ENCODE measurements at regions not wholly inside any gene's neighbourhood (a gene's known extent, or its start where the extent isn't known, plus 50 kb on each side); places are given as distances from the start of the nearest gene placed in this dataset.

- H3K4me1 ChIP-seq (ENCODE audit: control insufficient read depth in 1 of 2, extremely low read depth in 1 of 2, insufficient read depth in 2 of 2, low read length in 2 of 2), result no peaks in the 10 kb centered on the region
- H3K27ac ChIP-seq (ENCODE audit: low read length), result no peak overlapping the region
- no peak overlapping the region for H3K4me3 Mint-ChIP-seq
- peaks cover 19% of the 10 kb centered on the region for H3K36me3 Mint-ChIP-seq
- no peaks in the 10 kb centered on the region for H3K9me3 ChIP-seq
- POLR2A ChIA-PET, result no interaction called here
- no peaks in the 10 kb centered on the region for H3K27me3 Mint-ChIP-seq
- no peaks in the 10 kb centered on the region for H3K27me3 ChIP-seq (replicated peaks in 1 of 2; ENCODE audit: control insufficient read depth in 2 of 2, extremely low read depth in 1 of 2, insufficient read depth in 2 of 2, low read length in 1 of 2)
- no peak overlapping the region for H3K4me3 ChIP-seq (ENCODE audit: control insufficient read depth in 1 of 2, extremely low read depth in 1 of 2, low read length in 1 of 2)
- no peaks in the 10 kb centered on the region for H3K9me3 Mint-ChIP-seq
- no peaks in the 10 kb centered on the region for H3K36me3 ChIP-seq (ENCODE audit: control insufficient read depth in 2 of 2, extremely low read depth in 1 of 2, insufficient read depth in 1 of 2, low read length in 1 of 2)
- no peak for ATAC-seq (replicated peaks in 1 of 4)
- WGBS (ENCODE audit: insufficient coverage), result 93% methylated on average over 8 of the region's 10 CpGs
- DNase-seq, result no peak
- no peak overlapping the region for H3K27ac Mint-ChIP-seq
- CTCF ChIA-PET, result no interaction called here
- H3K4me1 Mint-ChIP-seq, result no peaks in the 10 kb centered on the region
Observed at GRCh38 chr4:4609622-4610334, 67.9 kb upstream of the STX18 start.

DNA sequence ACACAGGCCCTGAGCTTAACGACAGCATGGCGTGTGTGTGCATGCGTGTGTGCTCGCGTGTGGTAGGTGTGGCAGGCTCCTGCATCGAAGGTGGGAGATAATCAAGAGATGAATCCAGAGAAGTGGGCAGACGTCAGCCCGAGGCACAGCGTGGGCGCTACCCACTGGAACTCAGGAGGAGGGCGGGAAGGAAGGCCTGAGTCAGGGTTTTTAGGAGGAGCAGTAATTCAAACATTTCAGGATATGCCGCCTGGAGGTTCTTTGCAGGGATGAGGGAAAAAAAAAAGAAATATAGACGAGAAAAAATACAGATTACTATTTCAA, 66.3 kb upstream of the STX18 start:
- H3K4me1 ChIP-seq (ENCODE audit: control insufficient read depth in 1 of 2, extremely low read depth in 1 of 2, insufficient read depth in 2 of 2, low read length in 2 of 2), result no peaks in the 10 kb centered on the region
- no peak overlapping the region for H3K4me3 Mint-ChIP-seq
- H3K27me3 Mint-ChIP-seq, result no peaks in the 10 kb centered on the region
- H3K36me3 Mint-ChIP-seq, result peaks cover 12% of the 10 kb centered on the region
- H3K4me3 ChIP-seq (ENCODE audit: control insufficient read depth in 1 of 2, extremely low read depth in 1 of 2, low read length in 1 of 2), result no peak overlapping the region
- ATAC-seq (replicated peaks in 1 of 4) (no peak), DNase-seq (no peak)
- 92% methylated on average over 10 of the region's 13 CpGs for WGBS (ENCODE audit: insufficient coverage)
- POLR2A ChIA-PET, result no interaction called here
- no peaks in the 10 kb centered on the region for H3K36me3 ChIP-seq (ENCODE audit: control insufficient read depth in 2 of 2, extremely low read depth in 1 of 2, insufficient read depth in 1 of 2, low read length in 1 of 2)
- H3K27ac ChIP-seq (ENCODE audit: low read length), result no peak overlapping the region
- H3K4me1 Mint-ChIP-seq, result no peaks in the 10 kb centered on the region
- H3K9me3 Mint-ChIP-seq, result no peaks in the 10 kb centered on the region
- no peaks in the 10 kb centered on the region for H3K9me3 ChIP-seq
- no peak overlapping the region for H3K27ac Mint-ChIP-seq
- H3K27me3 ChIP-seq (replicated peaks in 1 of 2; ENCODE audit: control insufficient read depth in 2 of 2, extremely low read depth in 1 of 2, insufficient read depth in 2 of 2, low read length in 1 of 2), result no peaks in the 10 kb centered on the region
- CTCF ChIA-PET, result no interaction called here

DNA sequence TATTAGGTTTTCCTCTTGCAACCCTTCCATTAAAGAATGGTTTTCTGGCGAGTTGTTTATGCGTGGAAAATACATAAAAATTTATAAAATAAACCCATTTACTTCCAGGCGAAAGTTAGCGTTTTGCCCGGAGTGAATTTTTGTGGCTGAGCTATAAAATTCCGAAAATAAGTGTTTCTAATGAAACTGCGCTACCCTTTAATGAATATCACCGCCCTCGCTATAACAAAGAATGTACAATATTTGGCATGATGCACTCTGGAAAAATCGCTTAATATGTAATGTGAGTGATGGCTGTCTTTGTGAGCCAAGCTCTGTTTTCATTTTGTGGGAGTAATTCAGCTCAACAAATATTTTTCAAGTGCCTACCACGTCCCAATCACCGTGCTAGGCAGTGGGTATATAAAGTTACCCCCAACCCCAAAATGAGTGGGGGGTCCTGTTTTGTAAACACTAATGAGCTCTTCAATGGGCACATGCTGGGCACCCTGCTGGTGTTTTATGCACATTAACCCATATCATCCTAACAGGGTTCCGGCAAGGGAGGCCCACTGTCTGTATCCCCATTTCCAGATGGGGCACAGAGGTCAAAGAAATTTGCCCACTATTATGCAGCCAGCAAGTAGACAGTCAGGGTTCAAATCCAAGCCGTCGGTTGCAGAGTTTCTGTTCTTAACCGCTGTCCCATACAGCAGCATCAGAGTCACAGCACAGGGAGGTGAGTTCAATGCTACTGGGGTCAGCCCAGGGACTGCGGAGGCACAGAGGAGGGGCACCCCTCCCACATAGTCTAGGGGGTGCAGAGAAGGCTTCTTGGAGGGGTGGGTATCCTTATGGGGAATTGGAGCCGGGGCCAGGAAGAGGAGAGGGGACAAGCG, 65.7 kb upstream of the STX18 start:
- H3K4me1 Mint-ChIP-seq, result no peaks in the 10 kb centered on the region
- no peak for ATAC-seq (replicated peaks in 1 of 4)
- POLR2A ChIA-PET, result interaction anchor here in 1 of 2 donors (0.7 kb wide), 1 partner anchor 9 kb away, joined by 3 read pairs; no protein-coding TSS in a partner anchor
- no peak for DNase-seq
- no peak overlapping the region for H3K4me3 ChIP-seq (ENCODE audit: control insufficient read depth in 1 of 2, extremely low read depth in 1 of 2, low read length in 1 of 2)
- H3K27me3 Mint-ChIP-seq, result no peaks in the 10 kb centered on the region
- H3K27ac Mint-ChIP-seq, result peak overlapping the region in 1 of 2 donors; percentile 64
- no peaks in the 10 kb centered on the region for H3K27me3 ChIP-seq (replicated peaks in 1 of 2; ENCODE audit: control insufficient read depth in 2 of 2, extremely low read depth in 1 of 2, insufficient read depth in 2 of 2, low read length in 1 of 2)
- no peaks in the 10 kb centered on the region for H3K4me1 ChIP-seq (ENCODE audit: control insufficient read depth in 1 of 2, extremely low read depth in 1 of 2, insufficient read depth in 2 of 2, low read length in 2 of 2)
- H3K36me3 Mint-ChIP-seq, result peaks cover 12% of the 10 kb centered on the region
- H3K9me3 Mint-ChIP-seq, result no peaks in the 10 kb centered on the region
- no peaks in the 10 kb centered on the region for H3K36me3 ChIP-seq (ENCODE audit: control insufficient read depth in 2 of 2, extremely low read depth in 1 of 2, insufficient read depth in 1 of 2, low read length in 1 of 2)
- 95% methylated on average over 7 of the region's 19 CpGs for WGBS (ENCODE audit: insufficient coverage)
- no peak overlapping the region for H3K4me3 Mint-ChIP-seq
- CTCF ChIA-PET, result interaction anchor here in 1 of 2 donors (0.6 kb wide), 1 partner anchor 24 kb away, joined by 3 read pairs; no protein-coding TSS in a partner anchor
- no peaks in the 10 kb centered on the region for H3K9me3 ChIP-seq
- no peak overlapping the region for H3K27ac ChIP-seq (ENCODE audit: low read length)

DNA sequence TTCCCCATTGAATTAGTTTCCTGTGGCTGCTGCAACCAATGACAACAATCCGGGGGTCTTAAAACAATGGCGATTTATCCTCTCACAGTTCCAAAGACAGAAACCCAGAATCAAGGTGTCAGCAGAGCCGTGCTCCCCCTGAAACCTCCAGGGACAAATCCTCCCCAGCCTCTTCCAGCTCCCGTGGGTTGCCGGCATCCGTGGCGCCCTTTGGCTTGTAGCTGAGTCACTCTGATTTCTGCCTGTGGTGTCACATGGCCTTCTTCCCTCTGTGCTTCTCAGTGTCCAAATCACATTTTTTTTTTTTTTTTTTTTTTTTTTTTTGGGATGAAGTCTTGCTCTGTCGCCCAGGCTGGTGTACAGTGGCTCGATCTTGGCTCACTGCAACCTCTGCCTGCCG, 64.5 kb upstream of the STX18 start:
- no peaks in the 10 kb centered on the region for H3K27me3 ChIP-seq (replicated peaks in 1 of 2; ENCODE audit: control insufficient read depth in 2 of 2, extremely low read depth in 1 of 2, insufficient read depth in 2 of 2, low read length in 1 of 2)
- CTCF ChIA-PET, result no interaction called here

DNA sequence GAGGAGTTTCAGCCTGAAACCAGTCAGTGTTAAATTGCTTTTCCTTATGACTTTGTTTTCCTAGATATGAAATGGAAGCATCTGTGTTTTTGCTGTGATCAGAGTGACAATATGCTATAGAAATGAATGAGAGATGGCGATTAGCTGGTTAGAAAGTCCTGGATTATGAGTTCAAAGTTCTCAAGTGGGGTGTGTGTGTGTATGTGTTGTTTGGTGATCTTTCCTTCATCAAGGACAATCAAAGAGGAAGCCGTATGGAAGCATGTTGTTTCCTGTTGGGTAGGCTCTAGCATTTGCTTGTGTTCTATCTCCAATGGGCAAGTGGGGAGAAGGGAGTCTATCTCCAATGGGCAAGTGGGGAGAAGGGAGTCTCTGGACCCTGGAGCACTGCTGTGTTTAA, 64.0 kb upstream of the STX18 start:
- Histone ChIP-seq H3K27ac (ENCODE audit: low read length) (no peak overlapping the region), H3K36me3 (ENCODE audit: control insufficient read depth in 2 of 2, extremely low read depth in 1 of 2, insufficient read depth in 1 of 2, low read length in 1 of 2) (no peaks in the 10 kb centered on the region), H3K9me3 (no peaks in the 10 kb centered on the region), H3K27me3 (replicated peaks in 1 of 2; ENCODE audit: control insufficient read depth in 2 of 2, extremely low read depth in 1 of 2, insufficient read depth in 2 of 2, low read length in 1 of 2) (no peaks in the 10 kb centered on the region), H3K4me1 (ENCODE audit: control insufficient read depth in 1 of 2, extremely low read depth in 1 of 2, insufficient read depth in 2 of 2, low read length in 2 of 2) (no peaks in the 10 kb centered on the region), H3K4me3 (ENCODE audit: control insufficient read depth in 1 of 2, extremely low read depth in 1 of 2, low read length in 1 of 2) (no peak overlapping the region)
- DNase-seq (no peak), ATAC-seq (replicated peaks in 1 of 4) (no peak)
- Mint-ChIP-seq H3K36me3 (peaks cover 8% of the 10 kb centered on the region), H3K27me3 (no peaks in the 10 kb centered on the region), H3K4me3 (no peak overlapping the region), H3K27ac (no peak overlapping the region), H3K4me1 (no peaks in the 10 kb centered on the region), H3K9me3 (no peaks in the 10 kb centered on the region)
- WGBS (ENCODE audit: insufficient coverage), result 93% methylated on average over 2 of the region's 2 CpGs
- ChIA-PET POLR2A (no interaction called here), CTCF (no interaction called here)

More for the DNA sequence above, 64.5 kb upstream of the STX18 start:
- Histone ChIP-seq H3K36me3 (ENCODE audit: control insufficient read depth in 2 of 2, extremely low read depth in 1 of 2, insufficient read depth in 1 of 2, low read length in 1 of 2) (no peaks in the 10 kb centered on the region), H3K4me3 (ENCODE audit: control insufficient read depth in 1 of 2, extremely low read depth in 1 of 2, low read length in 1 of 2) (no peak overlapping the region), H3K27ac (ENCODE audit: low read length) (no peak overlapping the region), H3K9me3 (no peaks in the 10 kb centered on the region), H3K4me1 (ENCODE audit: control insufficient read depth in 1 of 2, extremely low read depth in 1 of 2, insufficient read depth in 2 of 2, low read length in 2 of 2) (no peaks in the 10 kb centered on the region)
- no peak for ATAC-seq (replicated peaks in 1 of 4)
- Mint-ChIP-seq H3K4me3 (no peak overlapping the region), H3K27me3 (no peaks in the 10 kb centered on the region), H3K4me1 (no peaks in the 10 kb centered on the region), H3K9me3 (no peaks in the 10 kb centered on the region), H3K27ac (no peak overlapping the region), H3K36me3 (peaks cover 8% of the 10 kb centered on the region)
- DNase-seq, result no peak
- WGBS (ENCODE audit: insufficient coverage), result 96% methylated on average over 6 of the region's 10 CpGs
- POLR2A ChIA-PET, result no interaction called here

DNA sequence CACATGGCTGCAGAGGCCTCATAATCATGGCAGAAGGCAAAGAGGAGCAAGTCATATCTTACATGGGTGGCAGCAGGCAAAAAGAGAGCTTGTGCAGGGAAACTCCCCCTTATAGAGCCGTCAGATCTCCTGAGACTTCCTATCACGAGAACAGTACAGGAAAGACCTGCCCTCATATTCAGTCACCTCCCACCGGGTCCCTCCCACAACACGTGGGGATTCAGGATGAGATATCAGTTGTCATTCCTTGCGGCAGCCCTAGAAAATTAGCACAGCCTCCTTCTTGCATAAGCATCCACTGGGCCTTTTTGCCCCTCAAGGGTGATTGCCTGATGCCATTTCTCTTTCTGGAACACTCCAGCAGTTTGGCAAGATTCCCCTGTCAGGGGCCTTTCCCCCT, 61.7 kb upstream of the STX18 start:
- Histone ChIP-seq H3K4me3 (ENCODE audit: control insufficient read depth in 1 of 2, extremely low read depth in 1 of 2, low read length in 1 of 2) (no peak overlapping the region), H3K27ac (ENCODE audit: low read length) (no peak overlapping the region), H3K4me1 (ENCODE audit: control insufficient read depth in 1 of 2, extremely low read depth in 1 of 2, insufficient read depth in 2 of 2, low read length in 2 of 2) (no peaks in the 10 kb centered on the region), H3K9me3 (no peaks in the 10 kb centered on the region), H3K36me3 (ENCODE audit: control insufficient read depth in 2 of 2, extremely low read depth in 1 of 2, insufficient read depth in 1 of 2, low read length in 1 of 2) (no peaks in the 10 kb centered on the region), H3K27me3 (replicated peaks in 1 of 2; ENCODE audit: control insufficient read depth in 2 of 2, extremely low read depth in 1 of 2, insufficient read depth in 2 of 2, low read length in 1 of 2) (no peaks in the 10 kb centered on the region)
- ATAC-seq (replicated peaks in 1 of 4) (no peak), DNase-seq (no peak)
- no peak overlapping the region for H3K4me3 Mint-ChIP-seq
- no peaks in the 10 kb centered on the region for H3K27me3 Mint-ChIP-seq
- no peak overlapping the region for H3K27ac Mint-ChIP-seq
- WGBS (ENCODE audit: insufficient coverage), result 86% methylated on average over 1 of the region's 5 CpGs
- ChIA-PET POLR2A (no interaction called here), CTCF (no interaction called here)
- no peaks in the 10 kb centered on the region for H3K9me3 Mint-ChIP-seq
- H3K36me3 Mint-ChIP-seq, result peaks cover 8% of the 10 kb centered on the region
- H3K4me1 Mint-ChIP-seq, result no peaks in the 10 kb centered on the region
